GM12878 (cell line): ENCODE measurements at regions not wholly inside any gene's neighbourhood (a gene's known extent, or its start where the extent isn't known, plus 50 kb on each side); places are given as distances from the start of the nearest gene placed in this dataset.

ENCODE experiments used
- CHD4 ChIP-seq: fragments of 200-600 bp; sonication (generic); IDR thresholded peaks from 2 replicates; pipeline ENCODE4 v1.6.1; 2016; ENCODE audit warnings: mild to moderate bottlenecking
- CUX1 ChIP-seq: IDR thresholded peaks from 2 replicates; pipeline ENCODE4 v1.6.1; 2012; ENCODE audit warnings: improper control_type of control experiment, low read depth, low read length; ENCODE audit not compliant: insufficient replicate concordance
- E2F8 ChIP-seq: fragments of 450-650 bp; IDR thresholded peaks from 2 replicates; pipeline ENCODE4 v1.6.1; 2018; ENCODE audit warnings: mild to moderate bottlenecking, low read depth, moderate library complexity; ENCODE audit not compliant: partially characterized antibody
- MEF2B ChIP-seq: fragments of 450-650 bp; IDR thresholded peaks from 2 replicates; pipeline ENCODE4 v1.6.1; 2018; ENCODE audit warnings: mild to moderate bottlenecking, moderate library complexity; ENCODE audit not compliant: partially characterized antibody, poor library complexity, severe bottlenecking
- MTA3 ChIP-seq: IDR thresholded peaks from 2 replicates; pipeline ENCODE4 v1.6.1; 2012; ENCODE audit warnings: low read length, inconsistent platforms, borderline replicate concordance
- NFXL1 ChIP-seq: fragments of 450-650 bp; IDR thresholded peaks from 2 replicates; pipeline ENCODE4 v1.6.1; 2017; ENCODE audit warnings: antibody characterized with exemption, mild to moderate bottlenecking, borderline replicate concordance
- NFYB ChIP-seq: IDR thresholded peaks from 2 replicates; pipeline ENCODE4 v1.6.1; 2011; ENCODE audit warnings: low read depth, mild to moderate bottlenecking, low read length, improper control_type of control experiment, moderate library complexity; ENCODE audit not compliant: insufficient read depth
- NR2F1 ChIP-seq: fragments of 450-650 bp; conservative IDR thresholded peaks from 2 replicates; pipeline ENCODE4 v1.6.1; 2017; ENCODE audit warnings: mild to moderate bottlenecking

GRCh38 chr2:226001716-226002115 is 602.2 kb downstream of the NYAP2 start (continued):
- TF ChIP-seq CUX1 (no peak), NR2F1 (no peak), CHD4 (no peak), MTA3 (no peak), NFYB (no peak), E2F8 (no peak), MEF2B (no peak), NFXL1 (no peak)
